ENCODE measurements at regions not wholly inside any gene's neighbourhood (a gene's known extent, or its start where the extent isn't known, plus 50 kb on each side); places are given as distances from the start of the nearest gene placed in this dataset.

- Histone ChIP-seq H3K4me1 (replicated peaks in 1 of 2; ENCODE audit: control insufficient read depth in 2 of 2, insufficient read depth in 2 of 2, low read length in 2 of 2) (no peaks in the 10 kb centered on the region), H3K9ac (ENCODE audit: insufficient read depth in 1 of 2, low read depth in 2 of 2, low read length in 2 of 2) (no peak overlapping the region), H3K27me3 (ENCODE audit: control insufficient read depth in 2 of 2, insufficient read depth in 2 of 2, low read length in 2 of 2) (no peaks in the 10 kb centered on the region), H3K4me2 (ENCODE audit: insufficient read depth, low read length) (no peak overlapping the region), H3K27ac (ENCODE audit: extremely low read depth, low read depth, low read length) (no peak overlapping the region), H3K9me1 (ENCODE audit: control insufficient read depth, insufficient read depth, low read length) (no peaks in the 10 kb centered on the region), H3K36me3 (ENCODE audit: control insufficient read depth, insufficient read depth, low read length) (no peaks in the 10 kb centered on the region), H3K9me3 (replicated peaks; ENCODE audit: control insufficient read depth, insufficient read depth, low read depth, low read length) (no peaks in the 10 kb centered on the region), H3K4me3 (no peak overlapping the region), H3K79me2 (ENCODE audit: control insufficient read depth, insufficient read depth, low read length) (no peaks in the 10 kb centered on the region), H2AFZ (ENCODE audit: low read depth, low read length) (no peak overlapping the region), H4K20me1 (replicated peaks; ENCODE audit: control insufficient read depth, insufficient read depth, low read length) (no peaks in the 10 kb centered on the region)
- ChIA-PET POLR2A (interaction anchor here (1.5 kb wide), 1 partner anchor 17 kb away, joined by 4 read pairs; no protein-coding TSS in a partner anchor), CTCF (ENCODE audit: low intra/inter-chr PET ratio) (no interaction called here)
- BruUV-seq (replicated peaks): no TSS peak
- in situ Hi-C loops (cut with MboI): no loop called here
- WGBS (ENCODE audit: insufficient coverage, low coverage, missing lambda C conversion rate): 2% methylated on average over 4 of the region's 4 CpGs
- ATAC-seq: no peak
- no peak for TF ChIP-seq RBM39 (optimal IDR thresholded peaks at IDR 0.05; ENCODE audit: low read depth, low read length)
- no peak for TF ChIP-seq CBFA2T2 (conservative IDR thresholded peaks at IDR 0.05)
- TF ChIP-seq MBD1 (CRISPR knock-in tag; IDR thresholded peaks at IDR 0.05): no peak
- no peak for TF ChIP-seq TBL1XR1 (IDR thresholded peaks at IDR 0.05; ENCODE audit: low read length in 2 of 2)
- TF ChIP-seq NR2C2 (CRISPR knock-in tag; IDR thresholded peaks at IDR 0.05): no peak
- no peak for TF ChIP-seq NR2C2 (tag; IDR thresholded peaks at IDR 0.05)
- TF ChIP-seq ZKSCAN3 (CRISPR knock-in tag; IDR thresholded peaks at IDR 0.05): no peak
- TF ChIP-seq ZNF586 (CRISPR knock-in tag; conservative IDR thresholded peaks at IDR 0.05): no peak
- TF ChIP-seq SNAPC5 (CRISPR knock-in tag; IDR thresholded peaks at IDR 0.05): no peak
- TF ChIP-seq MBD2 (IDR thresholded peaks at IDR 0.05; ENCODE audit: borderline replicate concordance, low read depth): no peak
- TF ChIP-seq KLF1 (tag; IDR thresholded peaks at IDR 0.05): no peak
- DNase-seq (ENCODE audit: extremely low read depth in 1 of 4, low spot score in 3 of 4): no peak
- intact Hi-C loops (cut with micrococcal nuclease): loop anchor here (10.0 kb wide), 1 partner anchor 515 kb away; no protein-coding TSS in a partner anchor
- FAIRE-seq: no peak
Observed at GRCh38 chr7:94239661-94240234, 154.9 kb upstream of the COL1A2 start.
